ENCODE measurements at regions not wholly inside any gene's neighbourhood (a gene's known extent, or its start where the extent isn't known, plus 50 kb on each side); places are given as distances from the start of the nearest gene placed in this dataset.

GRCh38 chr9:81384911-81385310 lies 304.4 kb downstream of the TLE1 start:
- in situ Hi-C loops (cut with MboI; ENCODE audit: low sequenced_read_pairs, unreplicated experiment): no loop called here
- no peak for TF ChIP-seq CTCF (IDR thresholded peaks at IDR 0.05; ENCODE audit: borderline replicate concordance, control extremely low read depth, extremely low read depth, insufficient read depth, missing control alignments)
- no peak for DNase-seq (ENCODE audit: low spot score)

- DNase-seq (ENCODE audit: low spot score): no peak
- in situ Hi-C loops (cut with MboI; ENCODE audit: low sequenced_read_pairs, unreplicated experiment): no loop called here
- TF ChIP-seq CTCF (IDR thresholded peaks at IDR 0.05; ENCODE audit: borderline replicate concordance, control extremely low read depth, extremely low read depth, insufficient read depth, missing control alignments): no peak
Observed at GRCh38 chr9:81382281-81382680, 307.1 kb downstream of the TLE1 start.

- no peak for TF ChIP-seq CTCF (IDR thresholded peaks at IDR 0.05; ENCODE audit: borderline replicate concordance, control extremely low read depth, extremely low read depth, insufficient read depth, missing control alignments)
- in situ Hi-C loops (cut with MboI; ENCODE audit: low sequenced_read_pairs, unreplicated experiment): no loop called here
- DNase-seq (ENCODE audit: low spot score): no peak
Observed at GRCh38 chr9:81381694-81382093, 307.7 kb downstream of the TLE1 start.

GRCh38 chr9:81380504-81381359 lies 308.6 kb downstream of the TLE1 start:
- DNase-seq (ENCODE audit: low spot score): no peak
- no peak for TF ChIP-seq CTCF (IDR thresholded peaks at IDR 0.05; ENCODE audit: borderline replicate concordance, control extremely low read depth, extremely low read depth, insufficient read depth, missing control alignments)
- in situ Hi-C loops (cut with MboI; ENCODE audit: low sequenced_read_pairs, unreplicated experiment): no loop called here

GRCh38 chr9:81379655-81380054 lies 309.7 kb downstream of the TLE1 start:
- no peak for TF ChIP-seq CTCF (IDR thresholded peaks at IDR 0.05; ENCODE audit: borderline replicate concordance, control extremely low read depth, extremely low read depth, insufficient read depth, missing control alignments)
- in situ Hi-C loops (cut with MboI; ENCODE audit: low sequenced_read_pairs, unreplicated experiment): no loop called here
- no peak for DNase-seq (ENCODE audit: low spot score)

GRCh38 chr9:81377921-81378320 lies 311.4 kb downstream of the TLE1 start:
- TF ChIP-seq CTCF (IDR thresholded peaks at IDR 0.05; ENCODE audit: borderline replicate concordance, control extremely low read depth, extremely low read depth, insufficient read depth, missing control alignments): no peak
- in situ Hi-C loops (cut with MboI; ENCODE audit: low sequenced_read_pairs, unreplicated experiment): no loop called here

More at GRCh38 chr9:81377921-81378320, 311.4 kb downstream of the TLE1 start:
- no peak for DNase-seq (ENCODE audit: low spot score)

All from GM13976 (cell line).